ENCODE measurements at regions not wholly inside any gene's neighbourhood (a gene's known extent, or its start where the extent isn't known, plus 50 kb on each side); places are given as distances from the start of the nearest gene placed in this dataset.

DNA sequence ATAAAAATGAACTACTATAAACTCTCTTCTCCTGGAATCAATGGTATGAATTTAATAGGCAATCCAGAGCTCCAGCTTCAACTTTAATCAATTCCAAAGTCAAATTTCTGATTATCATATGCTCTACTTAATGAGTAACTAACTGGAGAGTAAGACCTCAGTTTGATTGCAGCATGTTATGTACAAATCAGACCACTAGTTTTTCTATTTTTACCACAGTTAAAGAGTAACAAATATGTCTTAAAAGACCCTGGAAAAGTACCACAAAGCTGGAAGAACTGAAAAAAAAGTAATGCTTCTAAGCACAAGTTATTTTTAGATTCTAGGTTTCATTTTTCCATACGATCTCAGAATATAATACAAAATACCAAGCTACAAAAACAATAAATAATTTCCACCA lies 56.0 kb upstream of the TNKS2 start:
- TF ChIP-seq, protein P1, sequence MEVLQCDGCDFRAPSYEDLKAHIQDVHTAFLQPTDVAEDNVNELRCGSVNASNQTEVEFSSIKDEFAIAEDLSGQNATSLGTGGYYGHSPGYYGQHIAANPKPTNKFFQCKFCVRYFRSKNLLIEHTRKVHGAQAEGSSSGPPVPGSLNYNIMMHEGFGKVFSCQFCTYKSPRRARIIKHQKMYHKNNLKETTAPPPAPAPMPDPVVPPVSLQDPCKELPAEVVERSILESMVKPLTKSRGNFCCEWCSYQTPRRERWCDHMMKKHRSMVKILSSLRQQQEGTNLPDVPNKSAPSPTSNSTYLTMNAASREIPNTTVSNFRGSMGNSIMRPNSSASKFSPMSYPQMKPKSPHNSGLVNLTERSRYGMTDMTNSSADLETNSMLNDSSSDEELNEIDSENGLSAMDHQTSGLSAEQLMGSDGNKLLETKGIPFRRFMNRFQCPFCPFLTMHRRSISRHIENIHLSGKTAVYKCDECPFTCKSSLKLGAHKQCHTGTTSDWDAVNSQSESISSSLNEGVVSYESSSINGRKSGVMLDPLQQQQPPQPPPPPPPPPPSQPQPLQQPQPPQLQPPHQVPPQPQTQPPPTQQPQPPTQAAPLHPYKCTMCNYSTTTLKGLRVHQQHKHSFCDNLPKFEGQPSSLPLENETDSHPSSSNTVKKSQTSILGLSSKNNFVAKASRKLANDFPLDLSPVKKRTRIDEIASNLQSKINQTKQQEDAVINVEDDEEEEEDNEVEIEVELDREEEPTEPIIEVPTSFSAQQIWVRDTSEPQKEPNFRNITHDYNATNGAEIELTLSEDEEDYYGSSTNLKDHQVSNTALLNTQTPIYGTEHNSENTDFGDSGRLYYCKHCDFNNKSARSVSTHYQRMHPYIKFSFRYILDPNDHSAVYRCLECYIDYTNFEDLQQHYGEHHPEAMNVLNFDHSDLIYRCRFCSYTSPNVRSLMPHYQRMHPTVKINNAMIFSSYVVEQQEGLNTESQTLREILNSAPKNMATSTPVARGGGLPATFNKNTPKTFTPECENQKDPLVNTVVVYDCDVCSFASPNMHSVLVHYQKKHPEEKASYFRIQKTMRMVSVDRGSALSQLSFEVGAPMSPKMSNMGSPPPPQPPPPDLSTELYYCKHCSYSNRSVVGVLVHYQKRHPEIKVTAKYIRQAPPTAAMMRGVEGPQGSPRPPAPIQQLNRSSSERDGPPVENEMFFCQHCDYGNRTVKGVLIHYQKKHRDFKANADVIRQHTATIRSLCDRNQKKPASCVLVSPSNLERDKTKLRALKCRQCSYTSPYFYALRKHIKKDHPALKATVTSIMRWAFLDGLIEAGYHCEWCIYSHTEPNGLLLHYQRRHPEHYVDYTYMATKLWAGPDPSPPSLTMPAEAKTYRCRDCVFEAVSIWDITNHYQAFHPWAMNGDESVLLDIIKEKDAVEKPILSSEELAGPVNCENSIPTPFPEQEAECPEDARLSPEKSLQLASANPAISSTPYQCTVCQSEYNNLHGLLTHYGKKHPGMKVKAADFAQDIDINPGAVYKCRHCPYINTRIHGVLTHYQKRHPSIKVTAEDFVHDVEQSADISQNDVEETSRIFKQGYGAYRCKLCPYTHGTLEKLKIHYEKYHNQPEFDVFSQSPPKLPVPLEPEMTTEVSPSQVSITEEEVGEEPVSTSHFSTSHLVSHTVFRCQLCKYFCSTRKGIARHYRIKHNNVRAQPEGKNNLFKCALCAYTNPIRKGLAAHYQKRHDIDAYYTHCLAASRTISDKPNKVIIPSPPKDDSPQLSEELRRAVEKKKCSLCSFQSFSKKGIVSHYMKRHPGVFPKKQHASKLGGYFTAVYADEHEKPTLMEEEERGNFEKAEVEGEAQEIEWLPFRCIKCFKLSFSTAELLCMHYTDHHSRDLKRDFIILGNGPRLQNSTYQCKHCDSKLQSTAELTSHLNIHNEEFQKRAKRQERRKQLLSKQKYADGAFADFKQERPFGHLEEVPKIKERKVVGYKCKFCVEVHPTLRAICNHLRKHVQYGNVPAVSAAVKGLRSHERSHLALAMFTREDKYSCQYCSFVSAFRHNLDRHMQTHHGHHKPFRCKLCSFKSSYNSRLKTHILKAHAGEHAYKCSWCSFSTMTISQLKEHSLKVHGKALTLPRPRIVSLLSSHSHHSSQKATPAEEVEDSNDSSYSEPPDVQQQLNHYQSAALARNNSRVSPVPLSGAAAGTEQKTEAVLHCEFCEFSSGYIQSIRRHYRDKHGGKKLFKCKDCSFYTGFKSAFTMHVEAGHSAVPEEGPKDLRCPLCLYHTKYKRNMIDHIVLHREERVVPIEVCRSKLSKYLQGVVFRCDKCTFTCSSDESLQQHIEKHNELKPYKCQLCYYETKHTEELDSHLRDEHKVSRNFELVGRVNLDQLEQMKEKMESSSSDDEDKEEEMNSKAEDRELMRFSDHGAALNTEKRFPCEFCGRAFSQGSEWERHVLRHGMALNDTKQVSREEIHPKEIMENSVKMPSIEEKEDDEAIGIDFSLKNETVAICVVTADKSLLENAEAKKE (CRISPR knock-in tag; IDR thresholded peaks at IDR 0.05) = no peak
- TF ChIP-seq ZNF114 (CRISPR knock-in tag; IDR thresholded peaks at IDR 0.05) (no peak), STAT1 (IDR thresholded peaks at IDR 0.05; ENCODE audit: unreplicated experiment) (no peak), ZNF331 (CRISPR knock-in tag; IDR thresholded peaks at IDR 0.05; ENCODE audit: low read depth) (no peak), POLR2AphosphoS5 (IDR thresholded peaks at IDR 0.05; ENCODE audit: low read depth) (no peak), JUNB (IDR thresholded peaks at IDR 0.05; ENCODE audit: unreplicated experiment) (no peak), NANOG (IDR thresholded peaks at IDR 0.05; ENCODE audit: borderline replicate concordance) (no peak), EZH2 (IDR thresholded peaks at IDR 0.05; ENCODE audit: low read depth, unreplicated experiment) (no peak), ETS1 (IDR thresholded peaks at IDR 0.05) (no peak), EZH2phosphoT487 (IDR thresholded peaks at IDR 0.05; ENCODE audit: unreplicated experiment) (no peak), CREB1 (CRISPR knock-in tag; IDR thresholded peaks at IDR 0.05; ENCODE audit: low read depth) (no peak)
- TF ChIP-seq, protein P2, sequence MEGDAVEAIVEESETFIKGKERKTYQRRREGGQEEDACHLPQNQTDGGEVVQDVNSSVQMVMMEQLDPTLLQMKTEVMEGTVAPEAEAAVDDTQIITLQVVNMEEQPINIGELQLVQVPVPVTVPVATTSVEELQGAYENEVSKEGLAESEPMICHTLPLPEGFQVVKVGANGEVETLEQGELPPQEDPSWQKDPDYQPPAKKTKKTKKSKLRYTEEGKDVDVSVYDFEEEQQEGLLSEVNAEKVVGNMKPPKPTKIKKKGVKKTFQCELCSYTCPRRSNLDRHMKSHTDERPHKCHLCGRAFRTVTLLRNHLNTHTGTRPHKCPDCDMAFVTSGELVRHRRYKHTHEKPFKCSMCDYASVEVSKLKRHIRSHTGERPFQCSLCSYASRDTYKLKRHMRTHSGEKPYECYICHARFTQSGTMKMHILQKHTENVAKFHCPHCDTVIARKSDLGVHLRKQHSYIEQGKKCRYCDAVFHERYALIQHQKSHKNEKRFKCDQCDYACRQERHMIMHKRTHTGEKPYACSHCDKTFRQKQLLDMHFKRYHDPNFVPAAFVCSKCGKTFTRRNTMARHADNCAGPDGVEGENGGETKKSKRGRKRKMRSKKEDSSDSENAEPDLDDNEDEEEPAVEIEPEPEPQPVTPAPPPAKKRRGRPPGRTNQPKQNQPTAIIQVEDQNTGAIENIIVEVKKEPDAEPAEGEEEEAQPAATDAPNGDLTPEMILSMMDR (conservative IDR thresholded peaks at IDR 0.05; ENCODE audit: low read depth in 2 of 2) = no peak
- TF ChIP-seq, protein P3, sequence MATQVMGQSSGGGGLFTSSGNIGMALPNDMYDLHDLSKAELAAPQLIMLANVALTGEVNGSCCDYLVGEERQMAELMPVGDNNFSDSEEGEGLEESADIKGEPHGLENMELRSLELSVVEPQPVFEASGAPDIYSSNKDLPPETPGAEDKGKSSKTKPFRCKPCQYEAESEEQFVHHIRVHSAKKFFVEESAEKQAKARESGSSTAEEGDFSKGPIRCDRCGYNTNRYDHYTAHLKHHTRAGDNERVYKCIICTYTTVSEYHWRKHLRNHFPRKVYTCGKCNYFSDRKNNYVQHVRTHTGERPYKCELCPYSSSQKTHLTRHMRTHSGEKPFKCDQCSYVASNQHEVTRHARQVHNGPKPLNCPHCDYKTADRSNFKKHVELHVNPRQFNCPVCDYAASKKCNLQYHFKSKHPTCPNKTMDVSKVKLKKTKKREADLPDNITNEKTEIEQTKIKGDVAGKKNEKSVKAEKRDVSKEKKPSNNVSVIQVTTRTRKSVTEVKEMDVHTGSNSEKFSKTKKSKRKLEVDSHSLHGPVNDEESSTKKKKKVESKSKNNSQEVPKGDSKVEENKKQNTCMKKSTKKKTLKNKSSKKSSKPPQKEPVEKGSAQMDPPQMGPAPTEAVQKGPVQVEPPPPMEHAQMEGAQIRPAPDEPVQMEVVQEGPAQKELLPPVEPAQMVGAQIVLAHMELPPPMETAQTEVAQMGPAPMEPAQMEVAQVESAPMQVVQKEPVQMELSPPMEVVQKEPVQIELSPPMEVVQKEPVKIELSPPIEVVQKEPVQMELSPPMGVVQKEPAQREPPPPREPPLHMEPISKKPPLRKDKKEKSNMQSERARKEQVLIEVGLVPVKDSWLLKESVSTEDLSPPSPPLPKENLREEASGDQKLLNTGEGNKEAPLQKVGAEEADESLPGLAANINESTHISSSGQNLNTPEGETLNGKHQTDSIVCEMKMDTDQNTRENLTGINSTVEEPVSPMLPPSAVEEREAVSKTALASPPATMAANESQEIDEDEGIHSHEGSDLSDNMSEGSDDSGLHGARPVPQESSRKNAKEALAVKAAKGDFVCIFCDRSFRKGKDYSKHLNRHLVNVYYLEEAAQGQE (IDR thresholded peaks at IDR 0.05; ENCODE audit: unreplicated experiment) = no peak
- peaks cover 7% of the 10 kb centered on the region; the same call in 1 of the 2 replicates for H3K4me1 ChIP-seq (ENCODE audit: insufficient read depth)
- H3K9me3 Mint-ChIP-seq = no peaks in the 10 kb centered on the region

More for the DNA sequence above, 56.0 kb upstream of the TNKS2 start:
- no peaks in the 10 kb centered on the region for H3K9me2 ChIP-seq (ENCODE audit: insufficient read depth)
- no peak overlapping the region for H2AFZ ChIP-seq
- Mint-ChIP-seq H3K27me3 (ENCODE audit: insufficient read depth, low read depth, poor library complexity) (peaks cover 4% of the 10 kb centered on the region), H3K4me1 (peaks cover 12% of the 10 kb centered on the region; the same call in 2 of the 3 replicates), H3K36me3 (ENCODE audit: low read depth) (no peaks in the 10 kb centered on the region), H3K27ac (no peak overlapping the region), H3K4me3 (no peak overlapping the region)
- no peak overlapping the region for H3K4me3 ChIP-seq
- no peaks in the 10 kb centered on the region for H3K36me3 ChIP-seq (ENCODE audit: insufficient read depth)
- no peak overlapping the region for H3K27ac ChIP-seq (ENCODE audit: low read depth)
- no peak for ATAC-seq
- peaks cover 18% of the 10 kb centered on the region for H3K27me3 ChIP-seq (ENCODE audit: insufficient read depth)
- DNase-seq (ENCODE audit: low spot score) = no peak
- H3K79me2 ChIP-seq (replicated peaks; ENCODE audit: insufficient read depth) = no peaks in the 10 kb centered on the region
- H3K4me2 ChIP-seq = no peak overlapping the region
- no peaks in the 10 kb centered on the region for H3F3A ChIP-seq (replicated peaks; ENCODE audit: low read depth)
- no peaks in the 10 kb centered on the region for H4K20me1 ChIP-seq (replicated peaks; ENCODE audit: insufficient read depth)

All from GM23338 (cell line).